ENCODE measurements at regions not wholly inside any gene's neighbourhood (a gene's known extent, or its start where the extent isn't known, plus 50 kb on each side); places are given as distances from the start of the nearest gene placed in this dataset.

DNA sequence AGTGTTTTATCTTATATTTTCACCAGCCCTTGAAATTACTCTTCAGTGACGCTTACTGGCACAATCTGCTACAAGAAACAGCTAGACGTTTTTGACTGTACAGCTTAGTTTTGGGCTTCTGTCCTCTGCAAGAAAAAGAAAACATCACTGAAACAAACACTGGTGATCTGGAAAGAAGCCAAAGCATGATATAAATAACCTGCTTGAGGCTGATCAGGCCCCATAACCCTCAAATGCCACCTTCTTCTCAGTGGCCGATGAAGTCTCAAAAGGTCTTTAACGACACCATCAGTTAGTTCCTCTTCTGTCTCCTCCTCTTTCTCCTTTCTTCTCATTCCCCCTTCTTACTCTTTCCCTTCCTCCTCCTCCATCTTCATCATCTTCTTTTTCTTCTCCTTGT is 942.3 kb upstream of the TMEM132C start:
- no peaks in the 10 kb centered on the region for H3K4me1 Mint-ChIP-seq (ENCODE audit: low read depth)
- TF ChIP-seq, protein P1, sequence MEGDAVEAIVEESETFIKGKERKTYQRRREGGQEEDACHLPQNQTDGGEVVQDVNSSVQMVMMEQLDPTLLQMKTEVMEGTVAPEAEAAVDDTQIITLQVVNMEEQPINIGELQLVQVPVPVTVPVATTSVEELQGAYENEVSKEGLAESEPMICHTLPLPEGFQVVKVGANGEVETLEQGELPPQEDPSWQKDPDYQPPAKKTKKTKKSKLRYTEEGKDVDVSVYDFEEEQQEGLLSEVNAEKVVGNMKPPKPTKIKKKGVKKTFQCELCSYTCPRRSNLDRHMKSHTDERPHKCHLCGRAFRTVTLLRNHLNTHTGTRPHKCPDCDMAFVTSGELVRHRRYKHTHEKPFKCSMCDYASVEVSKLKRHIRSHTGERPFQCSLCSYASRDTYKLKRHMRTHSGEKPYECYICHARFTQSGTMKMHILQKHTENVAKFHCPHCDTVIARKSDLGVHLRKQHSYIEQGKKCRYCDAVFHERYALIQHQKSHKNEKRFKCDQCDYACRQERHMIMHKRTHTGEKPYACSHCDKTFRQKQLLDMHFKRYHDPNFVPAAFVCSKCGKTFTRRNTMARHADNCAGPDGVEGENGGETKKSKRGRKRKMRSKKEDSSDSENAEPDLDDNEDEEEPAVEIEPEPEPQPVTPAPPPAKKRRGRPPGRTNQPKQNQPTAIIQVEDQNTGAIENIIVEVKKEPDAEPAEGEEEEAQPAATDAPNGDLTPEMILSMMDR (IDR thresholded peaks at IDR 0.05; ENCODE audit: unreplicated experiment): no peak
- no peak overlapping the region for H3K27ac Mint-ChIP-seq
- no peak overlapping the region for H3K4me3 Mint-ChIP-seq (ENCODE audit: low read depth)
- H3K9me3 Mint-ChIP-seq (ENCODE audit: low read depth): peaks cover 2% of the 10 kb centered on the region
- H3K36me3 Mint-ChIP-seq (ENCODE audit: insufficient read depth): no peaks in the 10 kb centered on the region
- H3K27me3 Mint-ChIP-seq: peaks cover 10% of the 10 kb centered on the region
- no peak for DNase-seq (ENCODE audit: low spot score, unreplicated experiment)

DNA sequence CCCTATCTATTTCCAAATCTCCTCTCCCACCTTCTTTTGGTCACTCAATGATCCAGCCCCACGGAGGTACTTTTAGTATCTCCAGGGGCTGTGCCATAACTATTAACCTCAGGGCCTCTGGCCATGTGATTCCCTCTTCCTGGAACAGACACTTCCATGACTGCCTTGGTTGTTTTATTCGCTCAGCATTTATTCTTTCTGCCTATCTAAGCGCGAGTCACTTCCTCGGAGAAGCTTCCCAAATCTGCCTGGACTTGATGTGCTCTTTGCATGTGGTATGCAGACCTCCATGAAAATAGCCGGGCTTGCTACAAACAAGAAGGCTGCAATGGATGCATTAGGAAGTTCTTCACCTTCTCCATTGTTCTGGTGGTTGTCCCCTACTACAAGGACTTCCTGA is 939.0 kb upstream of the TMEM132C start:
- H3K9me3 Mint-ChIP-seq (ENCODE audit: low read depth): peaks cover 2% of the 10 kb centered on the region

DNA sequence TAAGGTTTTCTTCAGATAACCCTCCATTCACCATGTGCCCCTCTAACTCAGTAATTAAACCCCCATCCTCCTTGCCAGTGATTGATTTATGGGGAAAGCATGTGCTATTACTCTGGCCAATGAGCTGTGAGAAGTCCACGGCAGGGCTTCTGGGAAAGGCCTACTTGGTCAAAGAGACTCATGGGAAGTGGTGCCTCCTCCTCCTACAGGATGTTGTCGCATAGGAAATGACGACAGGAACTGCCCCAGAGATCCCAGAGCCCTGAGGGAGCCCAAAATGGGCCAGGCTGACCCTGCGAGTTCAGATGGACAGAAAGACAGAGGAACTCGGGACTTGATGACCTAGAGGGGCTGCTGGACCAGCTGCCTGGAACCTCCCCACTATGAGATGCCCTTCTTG is 938.1 kb upstream of the TMEM132C start:
- Mint-ChIP-seq H3K4me3 (ENCODE audit: low read depth) (no peak overlapping the region), H3K27me3 (peaks cover 6% of the 10 kb centered on the region), H3K36me3 (ENCODE audit: insufficient read depth) (no peaks in the 10 kb centered on the region), H3K27ac (no peak overlapping the region), H3K9me3 (ENCODE audit: low read depth) (peaks cover 2% of the 10 kb centered on the region), H3K4me1 (ENCODE audit: low read depth) (no peaks in the 10 kb centered on the region)
- TF ChIP-seq, protein P1 (IDR thresholded peaks at IDR 0.05; ENCODE audit: unreplicated experiment): no peak
- no peak for DNase-seq (ENCODE audit: low spot score, unreplicated experiment)

More for the DNA sequence above, 939.0 kb upstream of the TMEM132C start:
- no peak for DNase-seq (ENCODE audit: low spot score, unreplicated experiment)
- no peaks in the 10 kb centered on the region for H3K4me1 Mint-ChIP-seq (ENCODE audit: low read depth)
- no peak overlapping the region for H3K27ac Mint-ChIP-seq
- H3K27me3 Mint-ChIP-seq: peaks cover 6% of the 10 kb centered on the region
- H3K36me3 Mint-ChIP-seq (ENCODE audit: insufficient read depth): no peaks in the 10 kb centered on the region
- TF ChIP-seq, protein P1 (IDR thresholded peaks at IDR 0.05; ENCODE audit: unreplicated experiment): no peak
- H3K4me3 Mint-ChIP-seq (ENCODE audit: low read depth): no peak overlapping the region

DNA sequence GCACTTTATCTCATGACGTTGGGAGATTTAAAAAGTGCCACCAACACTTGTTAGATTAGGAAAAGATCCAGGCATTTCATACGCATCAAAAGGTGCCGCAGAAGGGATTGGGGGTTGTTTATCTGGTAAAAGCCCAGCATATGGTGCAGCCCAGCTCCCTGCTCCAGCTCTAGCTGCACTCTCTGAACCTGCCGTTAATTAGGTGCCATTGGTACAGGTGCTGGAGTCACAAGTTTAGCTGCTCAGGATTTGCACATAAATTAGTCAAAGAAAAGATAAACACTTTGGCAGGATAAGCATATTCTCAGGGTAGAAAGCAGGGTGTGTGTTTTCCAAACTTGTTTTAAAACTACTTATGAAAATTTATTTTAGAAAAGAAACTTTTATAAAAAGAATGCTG is 932.6 kb upstream of the TMEM132C start:
- H3K36me3 Mint-ChIP-seq (ENCODE audit: insufficient read depth): no peaks in the 10 kb centered on the region
- H3K27ac Mint-ChIP-seq: peak overlapping the region; percentile 34
- peaks cover 2% of the 10 kb centered on the region for H3K27me3 Mint-ChIP-seq
- TF ChIP-seq, protein P1 (IDR thresholded peaks at IDR 0.05; ENCODE audit: unreplicated experiment): no peak
- no peak overlapping the region for H3K4me3 Mint-ChIP-seq (ENCODE audit: low read depth)
- peaks cover 11% of the 10 kb centered on the region for H3K4me1 Mint-ChIP-seq (ENCODE audit: low read depth)
- no peak for DNase-seq (ENCODE audit: low spot score, unreplicated experiment)
- peaks cover 3% of the 10 kb centered on the region for H3K9me3 Mint-ChIP-seq (ENCODE audit: low read depth)

DNA sequence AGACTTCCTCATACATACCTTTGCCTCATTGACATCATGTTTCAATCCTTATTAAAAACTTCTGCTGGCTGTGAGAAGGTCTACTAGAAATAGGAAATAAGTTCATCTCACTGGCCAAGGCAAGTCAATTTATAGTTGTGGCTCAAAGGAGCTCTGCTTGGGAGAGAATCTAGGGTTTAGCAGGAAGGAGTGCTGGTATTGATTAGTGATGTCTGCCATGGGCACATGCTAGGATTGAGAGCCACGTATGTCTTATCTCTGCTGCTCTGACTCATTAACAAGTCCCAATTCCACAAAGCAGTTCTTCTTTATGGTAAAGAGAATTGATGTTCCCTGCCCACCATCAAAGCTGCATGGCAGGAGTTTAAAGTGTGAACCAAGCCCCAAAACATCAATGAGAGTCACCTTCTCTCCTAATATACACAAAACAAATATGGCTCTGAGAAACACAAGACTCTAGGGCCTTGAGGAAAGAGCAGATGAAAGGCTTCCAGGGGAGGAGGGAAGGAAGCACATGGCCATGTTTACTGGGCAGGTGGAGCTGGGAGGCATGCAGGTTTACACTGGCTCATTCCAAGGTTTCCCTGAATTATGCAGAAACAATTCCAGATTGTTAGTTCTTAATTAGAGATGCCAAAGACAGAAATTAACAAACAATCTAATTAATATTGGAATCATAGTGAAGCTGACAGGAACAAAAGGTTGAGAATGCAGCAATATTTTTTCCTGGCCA is 931.9 kb upstream of the TMEM132C start:
- Mint-ChIP-seq H3K27me3 (peaks cover 6% of the 10 kb centered on the region), H3K4me1 (ENCODE audit: low read depth) (peaks cover 11% of the 10 kb centered on the region), H3K36me3 (ENCODE audit: insufficient read depth) (no peaks in the 10 kb centered on the region), H3K4me3 (ENCODE audit: low read depth) (no peak overlapping the region), H3K9me3 (ENCODE audit: low read depth) (peaks cover 3% of the 10 kb centered on the region), H3K27ac (peak overlapping the region; percentile 74)
- TF ChIP-seq, protein P1 (IDR thresholded peaks at IDR 0.05; ENCODE audit: unreplicated experiment): no peak
- DNase-seq (ENCODE audit: low spot score, unreplicated experiment): no peak

Data from progenitor cell of endocrine pancreas (in vitro differentiated cells).